Epithelial cell of esophagus (primary cell): ENCODE measurements at regions not wholly inside any gene's neighbourhood (a gene's known extent, or its start where the extent isn't known, plus 50 kb on each side); places are given as distances from the start of the nearest gene placed in this dataset.
"Not testable (repeated sequence)": the region's sequence is repeated elsewhere in the genome, so short reads cannot be mapped to it uniquely, and the experiment has no call there.

ENCODE experiments used
- DNase-seq: peaks from one replicate; pipeline ENCODE4 v3.0.0; 2010; ENCODE audit warnings: low read depth
- H3K4me3 ChIP-seq: 2 replicates; pipeline ENCODE4 v1.5.1; 2011; ENCODE audit warnings: mild to moderate bottlenecking, low read length, control low read depth
- CTCF ChIP-seq: IDR thresholded peaks from 2 replicates; pipeline ENCODE4 v1.5.1; 2011; ENCODE audit warnings: low read depth, mild to moderate bottlenecking, low read length, control low read depth, inconsistent platforms; ENCODE audit not compliant: insufficient read depth; ENCODE audit errors: missing control alignments

- no peak for TF ChIP-seq CTCF
- peak; percentile 83 for DNase-seq
- H3K4me3 ChIP-seq: no peak overlapping the region
Observed at GRCh38 chr10:3323865-3324498, 151.4 kb upstream of the PITRM1 start.

GRCh38 chr10:3321123-3321522 is 148.5 kb upstream of the PITRM1 start:
- DNase-seq: no peak
- TF ChIP-seq CTCF: no peak
- H3K4me3 ChIP-seq: no peak overlapping the region

DNA sequence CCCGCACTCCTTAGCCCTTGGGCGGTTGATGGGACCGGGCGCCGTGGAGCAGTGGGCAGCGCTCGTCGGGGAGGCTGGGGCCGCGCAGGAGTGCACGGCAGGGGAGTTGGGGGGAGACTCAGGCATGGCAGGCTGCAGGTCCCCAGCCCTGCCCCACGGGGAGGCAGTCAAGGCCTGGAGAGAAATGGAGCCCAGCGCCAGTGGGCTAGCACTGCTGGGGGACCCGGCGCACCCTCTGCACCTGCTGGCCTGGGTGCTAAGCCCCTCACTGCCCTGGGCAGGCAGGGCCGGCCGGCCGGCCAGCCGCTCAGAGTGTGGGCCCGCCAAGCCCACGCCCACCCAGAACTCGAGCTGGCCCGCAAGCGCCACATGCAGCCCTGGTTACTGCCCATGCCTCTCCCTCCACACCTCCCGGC is 147.2 kb upstream of the PITRM1 start:
- no peak for TF ChIP-seq CTCF
- H3K4me3 ChIP-seq: no peak overlapping the region
- DNase-seq: no peak

DNA sequence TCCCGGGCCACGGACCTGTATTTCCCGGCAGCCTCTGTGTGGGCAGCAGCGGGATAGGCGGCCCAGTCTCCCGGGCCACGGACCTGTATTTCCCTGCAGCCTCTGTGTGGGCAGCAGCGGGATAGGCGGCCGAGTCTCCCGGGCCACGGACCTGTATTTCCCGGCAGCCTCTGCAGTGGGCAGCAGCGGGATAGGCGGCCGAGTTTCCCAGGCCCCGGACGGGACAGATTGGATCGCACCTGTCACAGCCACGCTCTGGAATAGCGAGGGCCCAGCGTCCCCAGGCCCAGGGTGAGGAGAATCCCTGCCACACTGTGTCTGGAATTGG is 145.9 kb upstream of the PITRM1 start:
- not testable (repeated sequence) for DNase-seq

GRCh38 chr10:3317553-3318479 is 145.2 kb upstream of the PITRM1 start:
- DNase-seq, H3K4me3 ChIP-seq: not testable (repeated sequence)

More for the DNA sequence above, 145.9 kb upstream of the PITRM1 start:
- not testable (repeated sequence) for H3K4me3 ChIP-seq

- DNase-seq, H3K4me3 ChIP-seq: not testable (repeated sequence)
Observed at GRCh38 chr10:3314445-3315085, 142.0 kb upstream of the PITRM1 start.

GRCh38 chr10:3313784-3314444 is 141.3 kb upstream of the PITRM1 start:
- DNase-seq: peak; percentile 68
- H3K4me3 ChIP-seq: not testable (repeated sequence)

- DNase-seq: no peak
- no peak for TF ChIP-seq CTCF
- no peak overlapping the region for H3K4me3 ChIP-seq
Observed at GRCh38 chr10:3312403-3312940, 139.9 kb upstream of the PITRM1 start.
